HG03460 (cell line): ENCODE measurements at regions not wholly inside any gene's neighbourhood (a gene's known extent, or its start where the extent isn't known, plus 50 kb on each side); places are given as distances from the start of the nearest gene placed in this dataset.

Source experiments
- ATAC-seq: cut with Tn5 transposase; IDR thresholded peaks from one replicate; pipeline ENCODE4 v1.9.1; 2021; ENCODE audit not compliant: unreplicated experiment

DNA sequence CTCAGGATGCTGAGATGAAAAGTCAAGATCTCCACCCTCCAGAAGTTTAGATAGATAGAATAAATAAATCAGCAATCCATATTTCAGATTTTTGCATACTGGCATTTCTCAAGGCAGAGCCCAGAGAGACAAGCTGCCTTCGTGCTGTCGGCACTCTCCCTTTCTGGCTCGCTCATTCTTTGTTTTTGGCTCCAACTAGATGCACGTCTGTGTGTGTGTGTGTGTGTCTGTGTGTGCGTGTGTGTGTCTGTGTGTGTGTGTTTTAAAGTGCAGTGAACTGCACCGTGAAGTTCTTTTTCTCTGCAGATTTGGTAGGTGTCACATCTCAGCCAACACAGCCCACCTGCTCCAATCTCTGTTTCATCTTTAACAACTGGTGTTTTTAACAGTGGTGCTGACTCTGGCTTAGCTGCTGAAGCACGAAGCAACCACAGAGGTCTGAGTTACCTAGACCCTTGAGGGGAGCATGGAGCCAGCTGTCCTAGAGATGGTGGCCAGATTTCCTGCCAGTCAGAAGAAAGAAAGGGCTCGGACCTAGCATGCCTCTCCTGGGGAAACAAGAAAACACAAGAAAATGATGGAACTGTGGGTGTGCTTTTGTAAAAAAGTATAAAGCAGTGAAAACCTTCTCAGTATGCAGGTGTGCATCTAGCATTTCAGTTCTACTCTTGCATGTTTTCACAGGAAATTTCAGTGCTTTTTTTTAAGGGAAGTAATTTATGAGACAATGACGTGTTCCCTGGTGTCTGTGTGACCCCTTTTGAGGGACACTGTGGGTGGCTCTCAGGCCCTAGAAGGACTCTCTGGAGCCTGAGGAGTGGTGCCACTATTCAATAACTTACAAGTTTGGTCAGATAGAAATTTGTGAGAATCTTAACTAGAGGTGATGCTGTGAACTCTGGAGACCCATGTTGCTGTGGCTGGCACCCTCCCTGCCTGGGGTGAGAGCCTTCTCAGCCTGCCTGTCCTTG is 364.3 kb downstream of the RNF144A start:
- ATAC-seq: no peak

DNA sequence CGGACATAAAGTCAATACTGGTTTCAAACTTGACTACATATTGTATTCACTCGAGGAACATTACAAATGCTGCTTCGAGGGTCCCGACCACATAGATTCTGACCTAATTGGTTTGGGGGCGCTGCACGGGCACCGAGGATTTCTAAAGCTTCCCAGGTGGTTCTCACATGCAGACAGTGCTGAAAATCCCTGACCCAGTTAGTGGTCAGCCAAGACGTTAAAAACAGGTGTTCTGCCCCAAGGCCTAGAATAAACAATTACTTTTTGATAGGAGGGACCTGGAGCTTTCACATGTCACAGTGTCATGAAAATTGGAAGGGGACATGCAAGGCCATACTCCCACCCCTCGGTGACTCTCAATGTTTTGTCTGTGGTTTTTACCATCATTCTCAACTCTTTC is 368.9 kb downstream of the RNF144A start:
- ATAC-seq: no peak

DNA sequence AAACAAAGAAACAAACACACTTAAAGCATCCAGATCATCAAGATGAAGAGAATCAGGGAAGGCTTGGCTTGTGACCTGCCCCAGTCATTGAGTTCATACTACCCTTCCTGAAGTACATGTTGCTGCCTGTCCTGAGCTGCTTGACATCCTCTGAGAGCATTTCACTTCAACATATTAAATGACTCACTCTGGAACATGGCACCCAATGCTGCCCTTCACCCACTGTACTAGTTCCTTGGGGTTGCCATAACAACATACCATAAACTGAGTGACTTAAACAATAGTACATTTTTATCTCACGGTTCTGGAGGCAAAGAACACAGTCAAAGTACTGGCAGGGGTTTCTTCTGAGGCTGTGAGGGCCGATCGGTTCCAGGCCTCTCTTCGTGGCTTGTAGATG is 371.3 kb downstream of the RNF144A start:
- no peak for ATAC-seq

DNA sequence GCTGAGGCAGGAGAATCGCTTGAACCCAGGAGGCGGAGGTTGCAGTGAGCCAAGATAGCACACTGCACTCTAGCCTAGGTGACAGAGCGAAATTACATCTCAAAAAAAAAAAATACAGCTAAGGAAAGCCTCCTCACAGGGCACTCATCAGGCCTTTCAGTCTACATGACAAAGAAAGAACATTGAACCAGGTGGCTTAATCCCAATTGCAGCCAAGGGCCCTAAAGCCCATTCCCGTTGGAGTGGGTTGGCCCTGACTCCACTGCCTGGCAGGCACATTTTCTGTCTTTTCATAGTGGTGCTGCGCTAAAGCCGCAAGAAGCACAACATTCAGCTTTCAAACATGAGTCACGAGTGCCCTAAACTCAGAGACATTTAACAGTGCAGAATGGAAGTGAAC is 372.5 kb downstream of the RNF144A start:
- no peak for ATAC-seq

DNA sequence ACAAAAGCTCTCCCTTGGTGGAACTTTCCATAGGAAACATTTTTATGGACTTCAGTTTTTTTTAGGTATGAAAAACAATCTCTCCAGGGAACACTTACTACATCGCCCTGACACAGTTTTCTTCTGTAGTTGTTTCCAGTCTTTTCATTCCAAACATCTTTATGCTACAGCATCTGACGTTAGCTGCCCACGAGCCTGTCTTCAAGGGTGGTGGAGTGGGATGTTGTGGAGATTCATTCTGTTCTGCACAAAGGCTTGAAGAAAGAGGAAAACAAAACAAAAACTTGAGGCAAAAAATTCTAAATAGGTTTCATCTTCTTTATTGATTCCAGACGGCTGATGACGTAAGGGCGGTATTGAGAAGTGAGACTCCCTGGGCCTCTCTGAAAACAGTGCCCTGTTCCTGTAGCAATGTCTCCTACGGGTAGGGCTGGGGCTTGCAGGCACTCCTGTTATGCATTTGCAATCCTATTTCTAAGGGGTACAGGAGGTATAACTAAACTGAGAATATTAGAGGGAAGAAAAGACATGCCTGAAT is 375.0 kb downstream of the RNF144A start:
- no peak for ATAC-seq

DNA sequence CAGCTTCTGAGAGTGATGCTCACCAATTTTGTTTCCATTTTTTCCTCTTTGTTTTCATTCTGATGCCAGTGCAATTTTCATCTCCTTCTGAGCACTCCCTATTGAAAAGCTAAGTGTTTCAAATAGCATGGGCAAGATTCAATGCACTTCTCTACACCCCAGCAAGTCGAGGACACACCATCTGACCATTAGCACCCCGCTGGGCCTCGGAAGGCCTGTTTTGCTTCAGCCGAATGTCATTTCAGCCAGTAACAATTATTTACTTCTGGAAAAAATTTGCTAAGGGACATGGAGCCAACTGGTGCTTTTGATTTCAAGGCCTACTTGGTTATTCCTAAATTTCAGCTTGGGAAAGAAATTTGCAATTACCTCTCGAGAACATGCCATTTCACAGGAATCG is 392.4 kb downstream of the RNF144A start:
- ATAC-seq: no peak

DNA sequence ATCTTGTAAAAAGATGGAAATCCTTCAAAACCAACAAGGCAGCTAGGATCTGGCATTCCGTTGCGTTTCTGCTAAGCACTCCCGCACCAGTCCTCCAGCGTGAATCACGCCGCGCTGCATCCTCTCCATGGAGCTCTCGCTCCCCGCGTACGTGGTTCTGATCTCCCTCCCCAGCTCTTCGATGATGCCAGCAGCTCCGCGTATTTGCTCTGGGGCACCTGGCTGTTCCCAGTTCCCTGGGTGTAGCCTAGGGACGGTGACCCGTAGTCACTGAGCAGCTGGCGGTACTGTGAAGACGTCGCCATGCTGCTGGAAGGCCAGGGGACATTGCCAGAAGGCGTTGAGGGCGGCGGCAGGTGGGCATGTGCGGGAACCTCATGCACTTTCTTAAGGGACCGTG is 407.5 kb downstream of the RNF144A start:
- no peak for ATAC-seq

DNA sequence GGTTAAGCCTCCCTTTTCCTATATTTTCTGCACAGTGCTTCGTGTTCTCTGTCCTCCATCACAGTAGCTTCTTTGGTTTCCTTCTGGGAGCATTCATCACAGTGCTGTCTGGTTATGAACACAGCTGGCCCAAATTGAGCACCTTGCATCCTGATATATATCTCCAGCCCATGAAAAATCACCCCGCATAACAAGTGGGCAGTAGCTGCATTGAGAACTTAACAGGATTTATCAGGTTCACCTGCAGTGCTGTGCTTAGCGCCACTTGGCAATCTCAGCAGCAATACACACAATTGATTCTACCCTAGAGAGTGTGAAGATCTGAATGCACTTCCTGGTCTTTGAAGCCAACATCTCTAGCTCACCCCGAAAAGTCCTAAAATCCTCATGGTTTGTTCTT is 408.0 kb downstream of the RNF144A start:
- ATAC-seq: no peak

DNA sequence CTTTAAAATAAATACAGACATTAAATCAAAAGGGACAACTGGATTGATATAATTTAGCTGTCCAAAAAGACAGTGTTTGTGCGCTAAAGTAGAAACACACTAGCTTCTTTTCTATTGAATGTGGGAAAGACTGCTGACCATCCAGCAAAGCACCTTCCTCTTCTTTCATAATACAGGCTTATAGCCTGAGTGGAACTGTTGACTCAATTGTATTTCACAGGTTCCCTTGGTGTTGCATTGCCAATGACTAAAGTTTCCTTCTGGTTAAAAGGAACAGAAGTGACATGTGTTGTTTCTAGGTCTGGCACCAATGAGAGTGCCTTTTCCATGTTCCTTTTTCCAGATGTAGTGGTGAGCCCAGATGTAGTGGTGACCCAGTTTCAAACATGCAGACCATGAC is 412.3 kb downstream of the RNF144A start:
- no peak for ATAC-seq

DNA sequence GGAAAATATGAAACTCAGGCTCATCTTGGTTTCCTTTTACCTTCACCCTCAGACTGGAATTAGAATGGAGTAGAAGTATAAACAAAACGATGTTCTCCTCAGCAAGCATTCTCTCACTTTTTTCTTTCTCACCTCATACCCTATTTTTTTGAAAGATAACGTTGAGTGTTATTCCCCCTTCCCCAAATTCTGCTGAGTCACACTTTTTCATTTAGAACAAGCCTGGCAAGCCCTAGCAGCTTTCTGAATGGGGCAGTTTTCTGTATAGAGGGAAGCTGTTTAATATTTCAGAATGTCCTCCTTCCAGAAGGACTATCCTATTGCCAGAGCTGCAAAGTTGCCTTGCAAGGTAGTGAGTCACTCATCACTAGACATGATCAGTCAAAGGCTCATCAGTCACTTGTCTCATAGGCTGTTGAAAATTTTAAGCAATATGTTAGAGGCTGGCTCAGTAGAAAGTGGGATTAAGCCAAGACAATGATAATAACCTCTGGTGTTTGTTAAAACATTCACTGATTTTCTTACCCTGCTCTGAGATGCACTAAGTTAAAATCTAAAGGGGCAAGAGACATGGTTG is 416.1 kb downstream of the RNF144A start:
- ATAC-seq: no peak

DNA sequence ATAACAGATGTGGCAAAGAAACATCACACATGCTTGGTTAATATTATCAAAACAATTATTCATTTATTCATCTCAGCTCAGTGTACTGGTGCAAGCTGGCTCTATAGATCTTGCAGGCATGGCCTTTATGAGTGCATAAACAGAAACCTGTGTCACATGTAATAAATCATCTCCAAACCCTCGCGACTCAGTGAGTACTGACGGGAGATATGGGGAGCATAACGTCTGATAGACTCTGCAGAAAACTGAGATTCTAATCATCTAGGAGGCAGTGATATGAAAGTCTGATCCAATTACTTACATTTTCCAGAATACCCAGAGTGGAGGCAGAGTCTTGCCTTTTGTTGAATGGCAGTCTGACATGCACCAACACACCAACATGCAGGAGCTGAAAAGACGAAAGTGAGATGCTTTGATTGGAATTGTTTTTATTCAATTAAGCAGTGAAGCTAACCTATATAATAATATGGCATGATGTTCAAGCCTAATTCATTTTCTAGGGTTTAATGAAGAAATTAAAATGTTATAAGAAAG is 416.8 kb downstream of the RNF144A start:
- ATAC-seq: no peak

DNA sequence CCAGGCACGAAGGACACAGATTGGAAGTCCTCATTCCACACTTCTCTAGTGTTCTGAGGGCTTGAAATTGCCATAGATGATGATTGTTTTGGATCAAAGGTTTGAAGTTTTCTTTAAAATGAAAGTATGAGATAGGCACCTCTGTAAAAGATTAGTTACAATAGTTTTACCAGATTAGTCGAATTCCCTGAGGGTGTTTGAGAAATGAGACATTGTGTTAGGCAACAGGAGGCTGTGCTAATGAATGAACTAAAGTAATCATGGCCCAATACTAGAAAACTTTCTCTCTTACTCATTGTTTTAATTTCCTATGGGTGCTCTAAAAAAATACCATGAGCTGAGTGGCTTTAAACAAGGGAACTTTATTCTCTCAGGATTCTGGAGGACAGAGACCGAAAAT is 421.7 kb downstream of the RNF144A start:
- ATAC-seq: no peak

DNA sequence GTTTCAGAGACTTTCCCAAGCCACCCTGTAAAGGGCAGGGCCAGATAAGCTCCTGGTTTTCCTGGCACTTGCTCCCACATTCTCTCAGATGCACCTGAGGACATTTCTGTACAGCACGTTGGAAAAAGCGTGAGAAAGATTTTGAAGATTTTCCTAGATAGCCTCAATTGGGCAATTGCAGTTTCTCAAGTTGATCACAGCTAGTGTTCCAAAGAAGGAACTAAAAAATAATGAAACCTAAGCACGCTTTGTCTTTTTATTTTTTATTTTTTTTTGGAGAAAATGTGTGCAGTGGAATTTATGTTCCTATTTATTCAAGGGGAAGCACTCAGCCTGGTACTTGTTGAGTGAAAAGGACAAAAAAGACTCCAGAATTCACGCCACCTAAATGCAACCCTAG is 429.1 kb downstream of the RNF144A start:
- ATAC-seq: no peak

DNA sequence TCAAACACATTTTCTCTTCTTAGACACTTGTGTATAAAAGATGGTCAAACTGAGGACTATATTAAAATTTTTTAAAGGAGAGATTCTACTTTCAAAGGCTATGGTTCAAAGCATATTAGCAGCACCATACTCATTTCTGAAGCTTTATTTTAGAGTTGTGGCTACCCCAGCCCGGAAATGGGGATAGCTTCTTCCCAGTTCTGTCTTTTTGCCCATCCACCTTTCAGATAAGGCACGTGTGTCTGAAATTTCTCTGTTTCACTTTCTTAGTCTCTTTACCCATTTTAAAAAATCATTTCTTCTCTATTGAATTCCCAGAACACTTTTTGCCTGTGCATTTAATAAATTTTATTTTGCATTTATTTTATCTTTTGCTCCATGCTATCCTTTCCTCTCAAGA is 431.5 kb downstream of the RNF144A start:
- no peak for ATAC-seq

DNA sequence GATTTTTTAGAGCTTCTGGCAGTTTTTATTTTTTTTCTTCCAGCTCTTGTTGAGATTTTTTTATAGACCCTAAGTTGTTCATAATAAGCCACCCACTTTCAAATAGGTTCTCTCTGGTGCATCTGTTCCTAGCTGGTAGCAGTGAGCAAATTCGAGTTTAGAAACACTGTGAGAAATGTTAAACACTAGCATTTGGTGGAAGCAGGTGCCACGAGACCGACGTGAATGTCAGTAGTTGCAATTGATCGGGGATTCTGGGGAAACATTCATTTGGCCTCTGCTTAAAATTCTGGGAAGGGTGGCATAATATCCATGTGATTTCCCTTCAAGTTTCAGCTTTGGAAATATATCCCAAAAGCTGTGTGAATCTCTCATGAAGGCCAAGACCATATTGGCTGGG is 435.0 kb downstream of the RNF144A start:
- no peak for ATAC-seq

DNA sequence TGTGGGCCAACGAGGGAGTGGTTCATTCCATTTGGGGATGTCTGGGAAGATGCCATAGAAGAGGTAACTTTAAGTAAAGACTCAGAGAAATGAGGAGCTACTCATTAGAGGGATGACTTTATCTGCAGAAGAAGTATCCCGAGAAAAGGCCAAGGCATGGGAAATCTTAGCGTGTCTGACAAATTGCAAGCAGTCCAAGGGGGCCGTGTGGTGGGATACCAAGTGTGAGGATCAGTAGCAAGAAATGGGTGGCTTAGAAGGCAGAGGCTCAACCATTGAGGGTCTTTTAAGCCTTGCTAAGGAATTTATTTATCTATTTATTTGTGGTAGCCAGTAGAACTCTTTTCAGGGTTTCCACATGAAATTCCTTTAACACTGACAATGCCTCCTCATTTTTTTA is 436.4 kb downstream of the RNF144A start:
- ATAC-seq: no peak

DNA sequence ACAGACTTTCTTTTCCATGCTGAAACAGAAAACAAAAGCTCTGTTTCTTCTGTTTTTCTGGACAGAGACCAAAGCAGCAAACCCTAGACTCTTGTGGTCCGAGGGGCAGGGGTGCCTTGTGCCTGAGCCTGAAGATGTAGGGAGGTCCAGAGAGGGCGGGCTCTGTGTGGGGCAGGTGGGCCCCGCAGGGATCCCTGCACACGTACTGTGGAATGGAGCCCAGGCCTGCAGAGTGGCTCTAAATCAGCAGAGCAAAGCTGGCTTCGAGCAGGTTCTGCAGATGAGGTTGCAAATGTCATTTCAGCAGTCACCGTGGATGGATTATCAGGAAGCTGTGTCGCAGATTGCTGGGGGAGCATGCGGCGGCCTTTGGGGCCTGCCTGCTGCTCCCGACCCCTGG is 438.6 kb downstream of the RNF144A start:
- no peak for ATAC-seq

DNA sequence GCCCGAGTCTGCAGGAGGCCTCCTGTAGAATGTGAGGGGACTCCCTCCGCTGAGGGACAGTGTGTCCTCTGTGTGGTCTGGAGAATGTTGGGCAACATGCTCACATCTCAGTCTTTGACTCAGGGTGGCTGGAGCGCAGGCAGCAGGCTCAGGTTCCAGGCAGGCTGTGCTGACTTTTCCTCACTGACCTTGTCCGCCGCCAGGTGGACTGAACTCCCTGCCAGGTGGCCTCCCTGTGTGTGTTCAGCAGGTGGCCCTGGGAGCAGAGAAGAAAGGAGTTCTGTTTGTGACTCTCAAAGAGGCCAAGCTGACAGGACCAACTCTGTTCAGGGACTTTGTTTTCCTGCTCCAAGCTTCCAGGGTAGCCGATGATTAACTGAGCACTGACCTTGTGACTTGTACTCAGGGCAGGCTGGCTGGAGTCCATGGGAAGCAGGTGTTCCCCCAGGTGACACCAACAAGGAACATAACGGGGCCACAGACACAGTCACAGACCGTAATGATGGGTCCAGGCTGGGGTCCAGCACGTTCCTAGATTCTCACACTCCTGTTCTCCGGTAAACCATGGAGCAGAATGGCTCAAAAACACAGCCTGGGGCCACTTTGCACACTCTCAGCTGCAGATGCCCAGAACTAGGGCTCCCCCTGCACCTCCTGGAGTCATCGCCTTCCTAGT is 439.8 kb downstream of the RNF144A start:
- no peak for ATAC-seq

DNA sequence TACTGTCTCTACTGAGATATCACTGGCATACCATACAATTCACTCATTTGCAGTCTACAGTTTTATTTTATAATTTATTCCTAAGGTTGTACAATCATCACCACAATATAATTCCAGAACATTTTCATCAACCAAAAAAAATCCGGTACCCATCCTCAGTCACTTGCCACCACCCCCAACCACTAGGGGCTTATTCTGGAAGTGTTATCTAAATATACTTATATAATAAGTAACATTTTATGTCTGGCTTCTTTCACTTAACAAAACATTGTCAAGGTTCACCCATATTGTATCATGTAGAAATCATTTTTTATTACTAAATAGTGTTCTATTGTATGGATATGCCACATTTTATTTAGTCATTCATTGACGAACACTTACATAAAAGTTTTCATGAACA is 440.8 kb downstream of the RNF144A start:
- ATAC-seq: no peak

DNA sequence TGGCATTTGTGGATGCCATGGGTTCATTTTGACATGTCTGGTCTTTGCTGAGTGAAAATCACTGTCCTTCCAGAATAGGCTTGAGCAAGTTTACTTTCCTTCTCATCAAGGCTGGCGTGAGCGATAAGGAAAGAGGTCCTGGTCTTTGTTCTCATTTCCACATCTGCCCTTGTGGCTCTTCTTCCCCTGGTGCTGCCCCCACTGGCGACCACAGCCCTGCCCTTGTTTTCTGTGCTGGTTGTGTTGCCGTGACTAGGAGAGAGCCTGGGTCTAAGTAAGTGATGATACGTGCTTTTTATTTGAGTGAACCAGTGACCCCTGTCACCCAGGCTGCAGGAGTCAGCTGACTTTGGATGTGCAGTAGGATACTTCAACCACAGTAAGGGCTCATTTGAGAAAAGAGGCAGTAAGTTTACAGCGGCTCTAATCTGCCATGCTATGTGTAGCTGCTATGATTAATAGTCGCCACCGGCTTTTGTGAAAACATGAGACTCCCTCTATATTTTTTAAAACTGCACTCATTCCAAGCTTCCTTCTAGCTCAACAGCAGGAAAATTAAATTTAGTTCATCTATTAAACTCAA is 441.7 kb downstream of the RNF144A start:
- no peak for ATAC-seq

DNA sequence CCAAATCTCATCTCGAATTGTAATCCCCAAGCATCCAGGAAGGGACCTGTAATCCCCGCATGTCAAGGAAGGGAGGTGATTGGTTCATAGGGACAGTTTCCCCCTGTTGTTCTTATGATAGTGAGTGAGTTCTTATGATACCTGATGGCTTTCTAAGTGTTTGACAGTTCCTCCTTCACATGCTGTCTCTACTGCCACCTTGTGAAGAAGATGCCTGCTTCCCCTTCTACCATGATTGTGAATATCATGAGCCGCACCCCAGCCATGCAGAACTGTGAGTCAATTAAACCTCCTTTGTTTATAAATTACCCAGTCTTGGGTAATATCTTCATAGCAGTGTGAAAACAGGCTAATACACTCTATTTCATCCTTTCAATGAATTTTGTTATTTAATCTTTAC is 446.7 kb downstream of the RNF144A start:
- no peak for ATAC-seq
